NAMALWA (cell line): ENCODE measurements at regions not wholly inside any gene's neighbourhood (a gene's known extent, or its start where the extent isn't known, plus 50 kb on each side); places are given as distances from the start of the nearest gene placed in this dataset.

Source experiments
- DNase-seq: peaks from one replicate; pipeline ENCODE4 v3.0.0-alpha.2; 2015; ENCODE audit warnings: low spot score

DNA sequence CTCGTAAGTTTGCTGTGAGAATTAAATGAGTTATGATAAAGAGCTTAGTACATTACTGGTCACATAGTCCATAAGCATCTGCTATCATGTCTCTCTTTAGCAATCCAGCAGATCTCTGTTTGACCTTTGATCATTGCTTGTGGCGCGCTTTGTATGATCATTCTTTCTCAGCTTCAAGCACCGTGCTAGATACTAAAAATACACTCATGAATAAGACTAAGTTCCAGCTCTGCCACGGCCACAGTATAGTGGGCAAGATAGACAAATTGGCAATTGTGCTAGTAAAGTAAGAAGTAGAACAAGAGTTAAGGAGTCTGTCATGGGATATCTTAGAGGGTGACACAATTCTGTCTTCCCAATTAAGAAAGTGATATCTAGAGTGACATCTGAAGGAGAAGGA is 75.2 kb upstream of the ADGRF1 start:
- no peak for DNase-seq

DNA sequence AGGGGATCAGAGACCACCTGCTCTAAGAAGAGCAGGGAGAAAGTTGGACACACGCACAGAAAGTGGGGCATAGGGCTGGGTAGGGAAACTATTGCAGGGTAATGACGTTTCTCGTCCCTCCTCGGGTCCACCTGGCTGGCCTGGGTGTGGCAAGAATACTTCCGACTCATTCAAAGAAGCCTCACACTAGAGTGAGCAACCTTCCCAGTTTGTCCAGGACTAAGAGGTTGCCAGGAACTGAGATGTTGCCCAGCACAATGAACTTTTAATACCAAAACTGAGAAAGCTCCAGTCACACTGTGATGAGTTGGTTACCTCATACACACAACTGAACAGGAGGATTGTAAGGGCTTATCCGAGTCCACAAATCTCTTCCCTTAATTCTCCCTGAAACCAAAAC is 74.5 kb upstream of the ADGRF1 start:
- DNase-seq = no peak

DNA sequence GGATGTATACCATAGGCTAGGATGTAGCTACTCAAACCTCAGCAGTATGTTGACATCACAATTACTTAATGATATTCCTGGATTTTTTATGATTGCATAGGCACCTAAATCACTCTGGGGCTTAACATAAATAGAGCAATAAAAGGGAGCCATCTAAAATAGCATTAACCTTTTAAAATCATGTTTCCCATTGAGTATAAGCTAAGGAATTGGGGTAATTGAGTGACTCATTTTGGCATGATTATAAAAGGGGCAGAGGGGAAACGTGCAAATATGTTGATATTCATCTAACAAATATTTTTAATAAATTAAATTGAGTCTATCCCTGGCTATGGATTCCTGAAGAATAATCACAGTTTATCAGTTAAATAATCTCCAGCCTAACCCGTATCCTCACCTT is 74.0 kb upstream of the ADGRF1 start:
- DNase-seq = no peak

DNA sequence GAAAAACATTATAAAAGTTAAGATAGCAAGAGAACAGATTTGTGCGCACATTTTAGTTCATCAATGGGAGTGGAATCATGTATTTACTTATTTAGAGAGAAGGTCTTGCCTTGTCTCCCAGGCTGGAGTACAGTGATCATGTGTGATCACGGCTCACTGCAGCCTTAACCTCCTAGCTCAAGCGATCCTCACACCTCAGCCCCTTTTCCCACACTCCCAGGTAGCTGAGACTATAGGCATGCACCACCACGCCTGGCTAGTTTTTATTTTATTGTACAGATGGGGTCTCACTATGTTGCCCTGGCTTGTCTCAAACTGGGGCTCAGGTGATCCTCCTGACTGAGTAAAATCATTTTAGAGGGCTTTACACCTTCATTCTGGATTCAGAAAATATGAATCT is 72.3 kb upstream of the ADGRF1 start:
- no peak for DNase-seq

DNA sequence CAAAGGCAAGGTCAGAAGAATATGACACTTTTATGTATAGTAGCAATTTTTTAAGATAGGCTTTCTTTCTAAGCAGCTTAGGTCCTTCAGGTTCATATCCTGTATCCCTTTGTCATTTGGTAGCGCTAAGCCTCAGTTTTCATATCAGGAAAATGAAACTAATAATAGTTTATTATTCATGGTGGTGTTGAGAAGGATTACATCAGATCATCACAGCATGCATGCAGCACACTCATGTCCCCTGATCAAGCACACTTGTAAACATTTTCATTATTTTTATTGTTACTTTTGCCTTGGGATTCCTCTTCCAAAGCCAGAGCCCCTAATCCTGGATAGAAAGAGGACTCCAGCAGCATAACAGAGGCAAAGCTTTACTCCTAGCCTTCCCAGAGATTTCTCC is 70.2 kb upstream of the ADGRF1 start:
- DNase-seq = no peak

DNA sequence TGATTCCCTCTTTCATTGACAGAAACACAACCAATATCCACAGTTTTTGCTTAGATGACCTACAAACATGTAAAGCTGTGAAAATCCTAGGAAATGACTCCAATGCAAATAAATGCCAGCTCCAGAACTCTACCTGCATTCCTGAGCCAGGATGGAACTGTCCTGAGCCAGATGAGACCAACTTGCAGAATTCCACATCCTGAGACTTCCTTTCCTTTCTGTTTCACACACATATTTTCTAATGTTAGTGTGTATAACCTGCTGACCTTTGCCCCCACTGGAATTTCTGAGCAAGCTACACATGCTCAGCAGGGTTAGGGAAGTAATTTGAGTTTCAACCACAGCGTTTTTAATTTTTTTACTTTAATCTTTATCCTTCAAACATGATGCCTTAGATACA is 69.6 kb upstream of the ADGRF1 start:
- DNase-seq = no peak

DNA sequence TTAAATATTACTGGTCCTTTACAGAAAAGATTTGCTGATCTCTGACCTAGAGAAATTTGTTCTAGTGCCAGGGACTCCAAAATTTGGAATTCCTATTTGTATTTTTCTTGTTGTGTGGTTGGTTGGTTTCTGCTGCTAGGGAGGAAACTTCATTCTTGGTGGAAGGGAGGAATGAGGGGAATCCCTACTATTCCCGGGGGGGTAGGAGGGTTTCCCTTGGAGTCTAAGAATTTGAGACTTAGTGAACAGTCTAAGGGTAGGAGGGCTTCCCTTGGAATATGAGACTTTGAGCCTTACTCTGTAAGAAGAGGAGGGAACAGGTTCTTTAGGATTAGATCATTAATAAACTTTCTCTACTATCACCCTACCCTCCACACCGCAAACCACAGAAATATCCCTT is 67.1 kb upstream of the ADGRF1 start:
- no peak for DNase-seq

DNA sequence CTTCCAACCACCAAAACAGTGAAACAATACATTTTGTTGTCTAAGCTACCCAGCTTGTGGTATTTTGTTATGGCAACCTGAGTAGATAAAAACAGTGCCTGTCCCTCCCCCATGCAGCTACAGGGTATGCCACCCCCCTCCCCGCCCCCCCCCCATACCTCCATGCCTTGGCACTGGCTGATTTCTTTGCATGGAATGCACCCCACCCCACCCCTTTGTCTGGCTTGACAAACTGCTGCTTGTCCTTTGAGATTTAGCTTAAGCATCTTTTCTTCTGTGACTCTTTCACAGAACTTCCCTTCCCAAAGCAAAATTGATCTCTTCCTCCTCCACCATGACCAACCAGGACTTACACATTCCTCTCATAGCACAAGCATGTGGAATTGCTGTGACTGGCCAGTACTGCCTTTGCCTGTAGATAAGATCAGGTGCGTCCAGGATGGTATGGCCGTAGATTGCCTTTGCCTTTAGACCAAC is 64.6 kb upstream of the ADGRF1 start:
- DNase-seq = no peak

DNA sequence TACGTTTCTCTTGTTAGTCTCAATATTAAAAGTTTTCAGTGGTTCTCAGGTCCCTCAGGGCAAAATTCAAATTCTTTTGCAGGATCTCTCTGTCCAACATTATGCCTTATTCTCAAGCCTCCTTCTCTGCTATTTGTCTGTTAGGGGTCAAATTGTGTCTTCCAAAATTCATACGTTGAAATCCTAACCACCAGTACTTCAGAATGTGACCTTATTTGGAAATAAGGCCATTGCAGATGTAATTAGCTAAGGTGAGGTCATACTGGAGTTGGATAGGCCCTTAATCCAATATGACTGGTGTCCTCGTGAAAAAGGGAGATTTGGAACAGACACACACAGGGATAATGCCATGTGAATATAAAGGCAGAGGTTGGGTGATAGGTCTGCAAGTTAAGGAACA is 64.1 kb upstream of the ADGRF1 start:
- no peak for DNase-seq

DNA sequence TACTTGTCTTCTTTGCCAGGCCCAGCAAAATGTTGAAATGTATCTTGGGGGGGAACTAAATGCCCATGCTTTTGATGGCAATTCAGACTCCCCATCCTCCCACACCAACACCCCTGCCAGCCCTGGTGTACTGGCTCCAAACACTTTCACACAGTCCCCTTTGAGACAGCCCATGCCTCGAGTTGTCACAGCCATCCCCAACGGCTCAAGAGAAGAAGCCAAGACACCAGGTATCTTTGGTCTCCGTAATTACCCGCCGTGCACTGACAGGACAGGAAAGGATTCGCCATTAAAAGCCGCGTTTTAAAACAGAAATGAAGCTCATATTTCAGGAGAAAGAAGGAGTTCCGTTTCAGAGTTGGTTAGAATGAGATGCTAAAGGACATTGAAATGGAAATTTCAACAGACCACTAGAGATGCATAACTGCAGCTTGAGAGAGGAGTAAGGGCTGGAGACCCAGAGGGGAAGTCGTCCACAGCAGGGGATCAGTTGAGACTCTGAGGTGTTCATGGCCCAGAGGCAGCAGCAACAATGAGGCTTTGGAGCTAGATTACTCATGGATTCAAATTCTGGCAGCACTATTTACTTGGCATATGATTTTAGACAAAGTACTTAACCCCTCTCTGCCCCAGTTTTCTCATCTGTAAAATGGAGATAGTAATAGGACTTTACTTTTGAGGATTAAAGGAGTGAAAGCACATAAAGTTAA is 63.5 kb upstream of the ADGRF1 start:
- DNase-seq = no peak

DNA sequence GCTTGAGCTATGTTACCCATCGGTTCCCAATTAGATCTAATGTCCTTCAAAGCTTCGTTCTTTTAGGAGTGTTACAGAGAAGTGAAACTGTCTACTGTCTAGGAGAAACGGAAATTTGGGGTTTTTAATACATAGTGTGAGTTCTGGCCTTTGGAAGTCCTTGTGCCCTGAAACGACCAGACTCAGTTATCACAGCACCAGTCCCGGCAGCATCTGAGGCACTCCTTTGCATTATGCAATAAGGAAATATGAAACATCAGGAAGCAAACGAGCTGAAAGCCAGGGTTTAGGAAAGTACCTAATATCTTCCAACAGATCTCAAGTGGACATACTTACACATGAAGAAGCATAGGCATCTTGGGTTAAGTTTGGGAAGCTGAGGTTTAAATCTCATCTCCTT is 61.8 kb upstream of the ADGRF1 start:
- peak; percentile 22 for DNase-seq

DNA sequence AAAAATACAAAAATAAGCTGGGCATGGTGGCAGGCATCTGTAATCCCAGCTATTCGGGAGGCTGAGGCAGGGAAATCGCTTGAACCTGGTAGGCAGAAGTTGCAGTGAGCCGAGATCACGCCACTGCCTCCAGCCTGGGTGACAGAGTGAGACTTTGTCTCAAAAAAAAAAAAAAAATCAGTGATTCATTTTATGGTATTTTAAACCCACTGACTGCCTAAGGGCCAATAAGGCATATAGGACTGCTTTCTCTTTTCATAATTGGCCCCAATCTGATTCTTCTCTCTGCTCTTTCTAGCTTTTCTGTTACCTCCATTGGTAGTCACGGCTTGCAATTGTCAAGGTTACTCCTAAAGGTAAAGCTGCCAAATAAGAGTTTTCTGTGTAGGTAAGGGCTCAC is 60.2 kb upstream of the ADGRF1 start:
- DNase-seq = no peak

DNA sequence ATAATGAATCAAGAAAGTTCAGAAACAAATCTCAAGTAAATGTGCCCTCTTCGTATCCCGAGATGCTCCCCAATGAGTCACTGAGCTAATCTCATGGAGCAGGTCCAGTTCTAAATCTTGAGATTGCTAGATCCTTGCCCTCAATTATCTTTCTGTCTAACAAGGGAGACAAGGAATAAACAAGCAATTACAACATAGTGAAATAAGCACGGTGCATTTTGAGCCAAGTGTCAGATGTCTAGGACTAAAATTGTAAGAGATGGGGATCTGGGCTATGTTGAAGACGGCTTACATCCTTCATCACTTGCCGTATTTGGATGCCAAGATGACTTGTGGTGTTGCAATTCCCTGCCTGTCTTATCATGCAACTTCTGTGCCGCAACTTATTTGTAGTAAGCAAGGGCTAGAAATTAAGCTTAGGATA is 56.5 kb upstream of the ADGRF1 start:
- DNase-seq = no peak

DNA sequence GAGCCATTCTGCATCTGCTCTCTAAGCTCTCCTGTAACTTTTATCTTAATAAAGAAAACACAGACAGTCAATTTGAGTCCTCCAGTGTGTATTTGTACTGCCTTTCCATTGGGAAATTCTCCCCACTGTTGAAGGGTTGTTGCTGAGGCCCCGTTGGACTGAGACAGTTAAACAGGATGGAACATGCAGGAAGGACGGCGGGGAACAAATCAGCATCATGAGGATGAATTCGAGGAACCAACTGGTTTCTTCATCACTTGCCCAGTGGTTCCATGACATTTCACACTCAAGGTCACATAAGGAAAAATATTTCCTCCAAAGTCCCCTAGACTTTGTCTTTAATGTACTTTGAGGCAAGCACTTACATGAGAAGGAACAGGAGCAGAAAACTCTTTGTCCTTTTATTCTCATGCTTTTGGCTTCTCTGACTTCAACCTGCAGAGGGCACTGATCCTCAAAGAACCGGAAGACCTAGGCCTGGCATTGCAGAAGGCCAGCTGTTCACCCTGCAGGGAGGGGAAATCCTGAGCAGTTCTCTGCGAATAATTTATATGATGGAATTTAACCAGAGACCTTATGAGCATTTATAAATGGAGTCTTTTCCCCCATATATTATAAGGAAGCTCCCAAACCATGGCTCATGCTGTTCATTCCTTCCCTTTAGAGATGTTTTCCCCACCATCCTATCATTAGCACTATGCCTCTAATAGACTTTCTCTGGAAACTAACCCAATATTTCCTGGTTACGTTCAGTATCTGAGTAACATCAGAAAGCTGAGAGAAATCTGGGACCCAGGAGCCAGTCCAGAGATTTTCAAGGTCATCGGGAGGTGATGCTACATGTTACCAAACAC is 55.2 kb upstream of the ADGRF1 start:
- peak; percentile 87 for DNase-seq

DNA sequence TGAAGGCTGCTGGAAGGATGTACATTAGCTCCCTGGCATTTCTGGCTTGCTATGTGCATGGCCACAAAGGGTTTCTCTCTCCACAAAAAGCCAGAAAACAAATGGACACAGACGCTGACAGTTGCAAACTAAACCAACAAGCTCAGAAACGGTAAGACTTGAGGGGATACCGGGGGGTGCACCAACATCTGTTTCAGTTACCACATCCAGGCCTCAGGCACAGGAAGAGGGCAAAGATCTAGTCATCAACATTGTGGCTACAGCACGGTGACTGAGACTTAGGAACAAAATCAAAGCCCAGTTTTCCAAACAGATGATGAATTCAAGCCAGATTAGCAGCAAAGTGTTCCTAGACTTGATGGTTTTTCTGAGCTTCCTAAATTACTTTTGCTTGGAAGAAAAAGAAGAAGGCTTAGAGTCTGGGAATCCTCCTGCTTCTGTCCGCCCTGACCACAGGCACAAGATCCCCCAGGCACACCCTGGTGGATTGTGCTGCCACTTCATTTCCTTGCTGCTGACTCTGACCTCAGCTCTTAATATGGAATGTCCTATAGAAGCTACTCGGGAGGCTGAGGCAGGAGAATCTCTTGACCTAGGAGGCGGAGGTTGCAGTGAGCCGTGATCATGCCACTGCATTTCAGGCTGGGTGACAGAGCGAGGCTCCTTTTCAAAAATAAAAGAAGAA is 54.2 kb upstream of the ADGRF1 start:
- no peak for DNase-seq

DNA sequence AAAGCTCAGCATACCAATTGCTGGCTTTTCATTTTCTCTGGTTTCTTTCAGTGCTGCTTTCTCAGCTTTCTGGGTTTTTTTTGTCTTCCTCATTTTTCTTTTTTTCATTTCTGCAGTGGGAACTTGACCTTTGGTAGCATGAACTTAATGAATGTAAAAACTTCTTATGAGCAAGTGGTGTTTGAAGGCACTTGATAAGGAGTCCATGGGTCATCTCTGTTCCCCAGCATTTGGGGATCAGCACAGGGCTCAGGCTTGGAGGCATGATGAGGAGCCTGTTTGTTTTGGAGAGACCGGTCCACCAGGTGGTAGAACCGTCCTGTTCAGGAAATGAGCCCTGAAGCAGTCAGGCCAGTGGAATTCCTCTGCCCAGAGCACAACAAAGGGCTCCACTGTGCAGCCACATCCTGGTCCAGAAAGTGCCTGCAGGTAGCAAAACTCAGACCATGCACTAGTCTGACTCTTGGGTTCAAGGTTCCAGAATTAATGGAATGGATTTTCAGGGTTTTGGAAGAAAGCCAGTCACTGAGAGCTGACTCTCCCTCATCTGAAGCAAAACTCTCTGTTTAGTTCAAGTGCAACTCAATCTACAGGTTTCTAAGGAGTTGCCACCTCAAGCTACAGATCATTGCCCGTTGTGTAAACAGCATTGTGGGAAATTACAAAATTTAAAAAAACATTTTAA is 52.3 kb upstream of the ADGRF1 start:
- no peak for DNase-seq

DNA sequence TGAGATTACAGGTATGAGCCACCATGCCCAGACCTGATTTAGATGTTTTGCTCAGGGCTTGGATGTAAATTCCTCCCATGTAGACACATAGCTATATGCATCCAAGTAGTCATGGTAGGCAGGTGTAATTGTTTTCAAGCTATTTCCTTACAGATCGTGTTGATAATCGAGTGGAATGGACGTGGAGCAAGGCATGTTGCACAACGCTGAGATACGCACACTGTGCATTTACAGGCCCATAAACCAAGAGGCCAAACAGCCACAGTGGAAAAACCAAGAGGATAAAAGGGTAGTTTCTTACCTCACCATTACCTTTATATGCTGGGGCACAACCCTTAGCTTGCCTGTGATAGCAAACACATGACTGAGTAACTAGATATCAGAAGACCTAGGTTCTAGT is 51.0 kb upstream of the ADGRF1 start:
- no peak for DNase-seq

DNA sequence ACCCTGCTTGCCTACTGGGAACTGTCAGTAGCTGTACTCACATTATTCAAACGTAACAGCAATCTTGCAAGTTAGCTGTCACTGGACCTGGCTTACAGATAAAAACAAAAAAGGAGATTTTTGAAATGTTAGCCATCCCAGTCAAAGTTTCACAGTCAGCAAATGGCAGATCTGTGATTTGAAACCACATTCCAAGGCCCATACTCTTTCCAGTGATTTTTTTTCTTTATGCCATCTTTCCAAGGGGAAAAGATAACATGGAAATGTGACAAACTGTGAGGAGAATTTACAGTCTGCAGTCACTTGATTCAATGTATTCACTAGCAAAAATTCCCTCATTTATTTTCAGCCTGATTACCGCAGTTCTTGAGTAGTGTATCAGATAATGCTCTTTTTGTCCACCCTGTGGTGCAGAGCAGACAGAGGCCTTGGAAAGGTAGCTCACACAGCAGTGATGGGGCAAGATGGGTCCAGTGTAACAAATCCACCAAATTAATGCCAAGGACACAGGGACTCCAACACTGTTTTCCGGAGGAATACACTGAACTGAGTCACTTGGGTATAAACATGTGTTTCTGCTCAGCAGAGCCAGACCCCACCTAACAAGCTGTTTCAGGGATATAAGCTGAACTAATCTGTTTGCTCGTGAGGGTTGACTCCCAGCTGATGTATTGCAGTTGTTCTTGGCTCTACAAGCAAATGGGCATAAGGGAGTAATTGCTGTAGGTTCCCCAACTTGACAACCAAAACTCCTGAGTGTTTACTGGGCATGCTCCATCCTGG is 49.9 kb upstream of the ADGRF1 start:
- no peak for DNase-seq
